Activated T-helper 17 cell treated with anti-CD3 and anti-CD28 coated beads, Interleukin-2, amount 50 U/mL, for 72 hours (primary cell): ENCODE measurements at regions not wholly inside any gene's neighbourhood (a gene's known extent, or its start where the extent isn't known, plus 50 kb on each side); places are given as distances from the start of the nearest gene placed in this dataset.
"Not testable (repeated sequence)": the region's sequence is repeated elsewhere in the genome, so short reads cannot be mapped to it uniquely, and the experiment has no call there.

Experiments used
- ATAC-seq: fragments of 150-1000 bp; cut with Tn5 transposase; replicated peaks from 2 replicates; pipeline ENCODE4 v1.10.0; 2021; ENCODE audit warnings: mild to moderate bottlenecking, moderate library complexity
- H3K27ac Mint-ChIP-seq: one replicate; pipeline ENCODE4 v1.8.0; 2022; ENCODE audit warnings: mixed read lengths
- H3K27me3 Mint-ChIP-seq: one replicate; pipeline ENCODE4 v1.8.0; 2022; ENCODE audit warnings: mixed read lengths
- H3K36me3 Mint-ChIP-seq: one replicate; pipeline ENCODE4 v1.8.0; 2022; ENCODE audit warnings: low read depth, mild to moderate bottlenecking, mixed read lengths
- H3K4me1 Mint-ChIP-seq: one replicate; pipeline ENCODE4 v1.8.0; 2022; ENCODE audit warnings: mixed read lengths
- H3K4me3 Mint-ChIP-seq: one replicate; pipeline ENCODE4 v1.8.0; 2022; ENCODE audit warnings: mild to moderate bottlenecking, mixed read lengths
- H3K9me3 Mint-ChIP-seq: one replicate; pipeline ENCODE4 v1.8.0; 2022; ENCODE audit warnings: mixed read lengths

- not testable (repeated sequence) for ATAC-seq, H3K4me3 Mint-ChIP-seq, H3K9me3 Mint-ChIP-seq, H3K27ac Mint-ChIP-seq, H3K36me3 Mint-ChIP-seq, H3K4me1 Mint-ChIP-seq, H3K27me3 Mint-ChIP-seq
Measured at GRCh38 chr13:99669096-99669495, 167.8 kb downstream of the TM9SF2 start.

- Mint-ChIP-seq H3K4me3 (no peak overlapping the region), H3K9me3 (no peaks in the 10 kb centered on the region), H3K4me1 (no peaks in the 10 kb centered on the region), H3K27me3 (no peaks in the 10 kb centered on the region), H3K36me3 (no peaks in the 10 kb centered on the region), H3K27ac (no peak overlapping the region)
- no peak for ATAC-seq
Measured at GRCh38 chr13:99666146-99666805, 165.0 kb downstream of the TM9SF2 start.

GRCh38 chr13:99665711-99666110 is 164.4 kb downstream of the TM9SF2 start:
- Mint-ChIP-seq H3K27me3 (no peaks in the 10 kb centered on the region), H3K4me3 (no peak overlapping the region), H3K36me3 (no peaks in the 10 kb centered on the region), H3K4me1 (no peaks in the 10 kb centered on the region), H3K27ac (no peak overlapping the region), H3K9me3 (no peaks in the 10 kb centered on the region)
- ATAC-seq = no peak

- no peaks in the 10 kb centered on the region for H3K36me3 Mint-ChIP-seq
- H3K9me3 Mint-ChIP-seq = no peaks in the 10 kb centered on the region
- no peaks in the 10 kb centered on the region for H3K27me3 Mint-ChIP-seq
- no peak overlapping the region for H3K27ac Mint-ChIP-seq
- no peak for ATAC-seq
- H3K4me1 Mint-ChIP-seq = peaks cover 5% of the 10 kb centered on the region
- no peak overlapping the region for H3K4me3 Mint-ChIP-seq
Measured at GRCh38 chr13:99663908-99664307, 162.6 kb downstream of the TM9SF2 start.

GRCh38 chr13:99663185-99663825 is 162.0 kb downstream of the TM9SF2 start:
- Mint-ChIP-seq H3K27ac (no peak overlapping the region), H3K27me3 (no peaks in the 10 kb centered on the region), H3K4me3 (no peak overlapping the region), H3K9me3 (no peaks in the 10 kb centered on the region), H3K4me1 (peaks cover 7% of the 10 kb centered on the region), H3K36me3 (no peaks in the 10 kb centered on the region)
- ATAC-seq = no peak

GRCh38 chr13:99662678-99663077 is 161.4 kb downstream of the TM9SF2 start:
- Mint-ChIP-seq H3K27me3 (no peaks in the 10 kb centered on the region), H3K36me3 (no peaks in the 10 kb centered on the region), H3K4me1 (peaks cover 7% of the 10 kb centered on the region), H3K27ac (no peak overlapping the region), H3K4me3 (no peak overlapping the region), H3K9me3 (no peaks in the 10 kb centered on the region)
- no peak for ATAC-seq

GRCh38 chr13:99661791-99662190 is 160.5 kb downstream of the TM9SF2 start:
- no peak for ATAC-seq
- Mint-ChIP-seq H3K9me3 (no peaks in the 10 kb centered on the region), H3K27me3 (no peaks in the 10 kb centered on the region), H3K4me1 (peaks cover 10% of the 10 kb centered on the region), H3K27ac (no peak overlapping the region), H3K36me3 (no peaks in the 10 kb centered on the region), H3K4me3 (no peak overlapping the region)

- no peaks in the 10 kb centered on the region for H3K36me3 Mint-ChIP-seq
- no peak for ATAC-seq
- no peaks in the 10 kb centered on the region for H3K9me3 Mint-ChIP-seq
- no peaks in the 10 kb centered on the region for H3K27me3 Mint-ChIP-seq
- peaks cover 22% of the 10 kb centered on the region for H3K4me1 Mint-ChIP-seq
- no peak overlapping the region for H3K4me3 Mint-ChIP-seq
- H3K27ac Mint-ChIP-seq = no peak overlapping the region
Measured at GRCh38 chr13:99659866-99660554, 158.7 kb downstream of the TM9SF2 start.

- Mint-ChIP-seq H3K27me3 (no peaks in the 10 kb centered on the region), H3K36me3 (no peaks in the 10 kb centered on the region), H3K27ac (peak overlapping the region; percentile 43), H3K4me3 (peak overlapping the region; percentile 75), H3K9me3 (no peaks in the 10 kb centered on the region), H3K4me1 (peaks cover 22% of the 10 kb centered on the region)
- ATAC-seq = no peak
Measured at GRCh38 chr13:99659226-99659625, 158.0 kb downstream of the TM9SF2 start.

GRCh38 chr13:99658261-99658991 is 157.2 kb downstream of the TM9SF2 start:
- Mint-ChIP-seq H3K27ac (peak overlapping the region; percentile 43), H3K4me1 (peaks cover 22% of the 10 kb centered on the region)
- peak; percentile 27 for ATAC-seq

GRCh38 chr13:99657848-99658260 is 156.6 kb downstream of the TM9SF2 start:
- ATAC-seq = peak; percentile 6
- H3K27ac Mint-ChIP-seq = no peak overlapping the region
- peak overlapping the region; percentile 75 for H3K4me3 Mint-ChIP-seq

More at GRCh38 chr13:99658261-99658991, 157.2 kb downstream of the TM9SF2 start:
- Mint-ChIP-seq H3K36me3 (no peaks in the 10 kb centered on the region), H3K27me3 (no peaks in the 10 kb centered on the region), H3K4me3 (peak overlapping the region; percentile 75), H3K9me3 (no peaks in the 10 kb centered on the region)

GRCh38 chr13:99656844-99657381 is 155.6 kb downstream of the TM9SF2 start:
- H3K27ac Mint-ChIP-seq = peak overlapping the region; percentile 83
- H3K4me1 Mint-ChIP-seq = peaks cover 22% of the 10 kb centered on the region
- no peaks in the 10 kb centered on the region for H3K27me3 Mint-ChIP-seq
- peak overlapping the region; percentile 75 for H3K4me3 Mint-ChIP-seq
- peak; percentile 56 for ATAC-seq
- no peaks in the 10 kb centered on the region for H3K9me3 Mint-ChIP-seq
- no peaks in the 10 kb centered on the region for H3K36me3 Mint-ChIP-seq

More at GRCh38 chr13:99657848-99658260, 156.6 kb downstream of the TM9SF2 start:
- Mint-ChIP-seq H3K4me1 (peaks cover 22% of the 10 kb centered on the region), H3K27me3 (no peaks in the 10 kb centered on the region), H3K36me3 (no peaks in the 10 kb centered on the region), H3K9me3 (no peaks in the 10 kb centered on the region)

GRCh38 chr13:99656092-99656745 is 154.9 kb downstream of the TM9SF2 start:
- Mint-ChIP-seq H3K4me1 (peaks cover 22% of the 10 kb centered on the region), H3K9me3 (no peaks in the 10 kb centered on the region)

More at GRCh38 chr13:99656092-99656745, 154.9 kb downstream of the TM9SF2 start:
- H3K36me3 Mint-ChIP-seq = no peaks in the 10 kb centered on the region
- peak overlapping the region; percentile 75 for H3K4me3 Mint-ChIP-seq
- peak overlapping the region; percentile 83 for H3K27ac Mint-ChIP-seq
- no peaks in the 10 kb centered on the region for H3K27me3 Mint-ChIP-seq
- peak; percentile 66 for ATAC-seq
